ENCODE measurements at regions not wholly inside any gene's neighbourhood (a gene's known extent, or its start where the extent isn't known, plus 50 kb on each side); places are given as distances from the start of the nearest gene placed in this dataset.

GRCh38 chr19:13600802-13601201 is 94.5 kb upstream of the CACNA1A start:
- no peak for DNase-seq

- DNase-seq = no peak
These were observed 93.8 kb upstream of the CACNA1A start for GRCh38 chr19:13600091-13600490.

GRCh38 chr19:13599681-13600080 is 93.4 kb upstream of the CACNA1A start:
- no peak for DNase-seq

GRCh38 chr19:13598098-13598497 is 91.8 kb upstream of the CACNA1A start:
- no peak for DNase-seq

- peak; percentile 85 for DNase-seq
These were observed 91.4 kb upstream of the CACNA1A start for GRCh38 chr19:13597640-13598039.

- DNase-seq = no peak
These were observed 82.9 kb upstream of the CACNA1A start for GRCh38 chr19:13588957-13589833.

GRCh38 chr19:13585512-13585911 is 79.2 kb upstream of the CACNA1A start:
- DNase-seq = no peak

- DNase-seq = no peak
These were observed 77.5 kb upstream of the CACNA1A start for GRCh38 chr19:13583753-13584152.

- no peak for DNase-seq
These were observed 76.8 kb upstream of the CACNA1A start for GRCh38 chr19:13583114-13583513.

- DNase-seq = no peak
These were observed 75.3 kb upstream of the CACNA1A start for GRCh38 chr19:13581576-13581975.

GRCh38 chr19:13579388-13580060 is 73.2 kb upstream of the CACNA1A start:
- DNase-seq = no peak

GRCh38 chr19:13576726-13577125 is 70.4 kb upstream of the CACNA1A start:
- DNase-seq = no peak

- no peak for DNase-seq
These were observed 68.7 kb upstream of the CACNA1A start for GRCh38 chr19:13574933-13575332.

GRCh38 chr19:13573056-13573667 is 66.9 kb upstream of the CACNA1A start:
- no peak for DNase-seq

GRCh38 chr19:13561461-13561860 is 55.2 kb upstream of the CACNA1A start:
- no peak for DNase-seq

GRCh38 chr19:13557756-13558398 is 51.6 kb upstream of the CACNA1A start:
- DNase-seq = no peak

- no peak for DNase-seq
These were observed 50.3 kb upstream of the CACNA1A start for GRCh38 chr19:13556552-13556951.
